GM23338 (cell line): ENCODE measurements at regions not wholly inside any gene's neighbourhood (a gene's known extent, or its start where the extent isn't known, plus 50 kb on each side); places are given as distances from the start of the nearest gene placed in this dataset.

Source experiments
- ATAC-seq: fragments of 200-7000 bp; cut with Tn5 transposase; 3 replicates; pipeline ENCODE4 v1.9.1; 2020
- DNase-seq: peaks from one replicate; pipeline ENCODE4 v3.0.0-alpha.2; 2015; ENCODE audit warnings: low spot score
- H2AFZ ChIP-seq: fragments of 200-600 bp; sonication (generic); 2 replicates; pipeline ENCODE4 v1.8.0; 2016; ENCODE audit warnings: antibody characterized with exemption, mild to moderate bottlenecking, moderate library complexity
- H3F3A ChIP-seq: fragments of 200-600 bp; sonication (generic); replicated peaks from 2 replicates; pipeline ENCODE4 v1.8.0; 2017; ENCODE audit warnings: antibody characterized with exemption, mixed run types, low read depth
- H3K27ac ChIP-seq: fragments of 200-600 bp; sonication (generic); 2 replicates; pipeline ENCODE4 v1.6.1; 2016; ENCODE audit warnings: low read depth
- H3K27me3 ChIP-seq: fragments of 200-600 bp; sonication (generic); 2 replicates; pipeline ENCODE4 v1.8.0; 2016; ENCODE audit warnings: mild to moderate bottlenecking, mixed run types, moderate library complexity; ENCODE audit not compliant: insufficient read depth
- H3K36me3 ChIP-seq: fragments of 200-600 bp; sonication (generic); 2 replicates; pipeline ENCODE4 v1.8.0; 2016; ENCODE audit warnings: mild to moderate bottlenecking; ENCODE audit not compliant: insufficient read depth
- H3K4me1 ChIP-seq: fragments of 200-600 bp; sonication (generic); 2 replicates; pipeline ENCODE4 v1.8.0; 2016; ENCODE audit warnings: mild to moderate bottlenecking, moderate library complexity; ENCODE audit not compliant: insufficient read depth
- H3K4me2 ChIP-seq: fragments of 200-600 bp; sonication (generic); 2 replicates; pipeline ENCODE4 v1.7.1; 2017; ENCODE audit warnings: mixed run types
- H3K4me3 ChIP-seq: fragments of 200-600 bp; sonication (generic); 2 replicates; pipeline ENCODE4 v1.6.1; 2016; ENCODE audit warnings: mixed run types
- H3K79me2 ChIP-seq: fragments of 200-600 bp; sonication (generic); replicated peaks from 2 replicates; pipeline ENCODE4 v1.8.0; 2017; ENCODE audit warnings: mild to moderate bottlenecking; ENCODE audit not compliant: insufficient read depth
- H3K9me2 ChIP-seq: fragments of 200-600 bp; sonication (generic); 2 replicates; pipeline ENCODE4 v1.8.0; 2017; ENCODE audit not compliant: insufficient read depth
- H4K20me1 ChIP-seq: fragments of 200-600 bp; sonication (generic); replicated peaks from 2 replicates; pipeline ENCODE4 v1.8.0; 2017; ENCODE audit warnings: mild to moderate bottlenecking; ENCODE audit not compliant: insufficient read depth
- H3K27ac Mint-ChIP-seq: 2 replicates; pipeline ENCODE4 v1.8.0; 2020; ENCODE audit warnings: inconsistent platforms, mild to moderate bottlenecking, moderate library complexity, mixed read lengths
- H3K27me3 Mint-ChIP-seq: 3 replicates; pipeline ENCODE4 v1.8.0; 2022; ENCODE audit warnings: low read depth, mild to moderate bottlenecking, moderate library complexity, mixed read lengths, inconsistent platforms; ENCODE audit not compliant: insufficient read depth, poor library complexity
- H3K36me3 Mint-ChIP-seq: 3 replicates; pipeline ENCODE4 v1.8.0; 2021; ENCODE audit warnings: low read depth, mild to moderate bottlenecking, inconsistent platforms, moderate library complexity, mixed read lengths
- H3K4me1 Mint-ChIP-seq: 3 replicates; pipeline ENCODE4 v1.8.0; 2020; ENCODE audit warnings: mild to moderate bottlenecking, inconsistent platforms, mixed read lengths
- H3K4me3 Mint-ChIP-seq: 3 replicates; pipeline ENCODE4 v1.8.0; 2021; ENCODE audit warnings: moderate library complexity, mild to moderate bottlenecking, inconsistent platforms, mixed read lengths
- H3K9me3 Mint-ChIP-seq: 3 replicates; pipeline ENCODE4 v1.8.0; 2020; ENCODE audit warnings: moderate library complexity, mild to moderate bottlenecking, inconsistent platforms, mixed read lengths
- CREB1 ChIP-seq: fragments of 250-450 bp; sonication (Bioruptor Pico); IDR thresholded peaks from 2 replicates; pipeline ENCODE4 v1.5.0; 2020; ENCODE audit warnings: low read depth, mild to moderate bottlenecking, moderate library complexity
- EZH2 ChIP-seq: fragments of 200-600 bp; sonication (generic); IDR thresholded peaks from one replicate; pipeline ENCODE4 v1.8.0; 2017; ENCODE audit warnings: antibody characterized with exemption, mild to moderate bottlenecking, low read depth; ENCODE audit not compliant: unreplicated experiment
- JUNB ChIP-seq: IDR thresholded peaks from one replicate; pipeline ENCODE4 v1.6.1; 2016; ENCODE audit warnings: antibody characterized with exemption; ENCODE audit not compliant: unreplicated experiment
- POLR2AphosphoS5 ChIP-seq: IDR thresholded peaks from 2 replicates; pipeline ENCODE4 v1.6.1; 2016; ENCODE audit warnings: antibody characterized with exemption, low read depth
- ZNF462 ChIP-seq: fragments of 250-450 bp; sonication (Bioruptor Pico); IDR thresholded peaks from 2 replicates; pipeline ENCODE4 v1.5.0; 2020; ENCODE audit warnings: mild to moderate bottlenecking, moderate library complexity

DNA sequence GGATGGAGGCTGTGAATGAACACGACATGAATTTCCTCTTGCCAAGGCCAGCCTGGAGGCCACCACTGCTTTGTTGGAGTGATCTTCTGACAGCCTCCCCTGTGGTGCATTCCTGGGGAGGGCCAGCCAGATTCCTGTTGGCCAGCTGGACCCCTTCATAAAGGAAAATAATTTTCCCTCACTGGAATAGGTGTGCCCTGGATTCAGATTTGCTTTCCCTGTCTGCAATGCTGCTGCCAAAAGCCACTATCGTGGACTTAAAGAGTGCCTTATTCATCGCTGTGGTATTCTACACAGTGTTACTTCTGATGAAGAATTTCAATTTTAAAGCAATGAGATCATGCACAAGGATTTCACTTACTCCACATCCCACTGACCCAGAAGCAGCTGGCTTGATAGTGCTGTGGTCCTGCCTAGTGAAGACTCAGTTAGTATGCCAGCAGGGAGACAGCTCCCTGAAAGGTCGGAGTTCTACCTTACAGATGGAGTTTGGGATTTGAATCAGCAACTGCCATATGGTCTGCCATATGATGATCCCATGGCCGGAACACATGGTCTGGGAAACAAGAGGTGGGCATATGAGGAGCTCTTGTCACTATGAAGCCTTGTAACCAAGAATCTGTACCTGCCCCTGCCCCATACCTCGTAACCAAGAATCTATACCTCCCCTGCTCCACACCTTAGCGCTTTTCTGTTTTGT, 145.2 kb downstream of the KLF13 start:
- H3K36me3 ChIP-seq: no peaks in the 10 kb centered on the region
- no peaks in the 10 kb centered on the region for H3F3A ChIP-seq
- no peaks in the 10 kb centered on the region for H4K20me1 ChIP-seq
- H3K27me3 ChIP-seq: no peaks in the 10 kb centered on the region
- Mint-ChIP-seq H3K27ac (no peak overlapping the region), H3K4me3 (no peak overlapping the region), H3K4me1 (peaks cover 6% of the 10 kb centered on the region), H3K9me3 (no peaks in the 10 kb centered on the region), H3K27me3 (peaks cover 16% of the 10 kb centered on the region), H3K36me3 (no peaks in the 10 kb centered on the region)
- no peaks in the 10 kb centered on the region for H3K4me1 ChIP-seq
- no peak overlapping the region for H3K4me2 ChIP-seq
- H3K9me2 ChIP-seq: peaks cover 6% of the 10 kb centered on the region; the same call in 1 of the 2 replicates
- H3K27ac ChIP-seq: no peak overlapping the region
- no peaks in the 10 kb centered on the region for H3K79me2 ChIP-seq
- ATAC-seq: no peak
- no peak overlapping the region for H3K4me3 ChIP-seq
- H2AFZ ChIP-seq: no peak overlapping the region
- no peak for TF ChIP-seq CREB1 (CRISPR knock-in tag)
- TF ChIP-seq EZH2: no peak
- no peak for TF ChIP-seq POLR2AphosphoS5
- TF ChIP-seq JUNB: no peak
- TF ChIP-seq ZNF462 (CRISPR knock-in tag): no peak
- DNase-seq: no peak
